IgD-negative memory B cell (primary cell): ENCODE measurements at regions not wholly inside any gene's neighbourhood (a gene's known extent, or its start where the extent isn't known, plus 50 kb on each side); places are given as distances from the start of the nearest gene placed in this dataset.

ENCODE experiments used
- H3K27ac Mint-ChIP-seq, 3 donors: one replicate each; pipeline ENCODE4 v1.8.0; 2020 to 2022; ENCODE audit warnings: mild to moderate bottlenecking in 3 of 3, mixed read lengths in 3 of 3, moderate library complexity in 1 of 3
- H3K27me3 Mint-ChIP-seq: one replicate; pipeline ENCODE4 v1.8.0; 2021; ENCODE audit warnings: mixed read lengths
- H3K36me3 Mint-ChIP-seq: one replicate; pipeline ENCODE4 v1.8.0; 2020; ENCODE audit warnings: mild to moderate bottlenecking, mixed read lengths
- H3K4me1 Mint-ChIP-seq, 3 donors: one replicate each; pipeline ENCODE4 v1.8.0; 2020 to 2022; ENCODE audit warnings: mixed read lengths in 3 of 3, mild to moderate bottlenecking in 1 of 3
- H3K4me3 Mint-ChIP-seq, 4 donors: one replicate each; pipeline ENCODE4 v1.8.0; 2020 to 2022; ENCODE audit warnings: mild to moderate bottlenecking in 4 of 4, mixed read lengths in 4 of 4, moderate library complexity in 3 of 4
- H3K9me3 Mint-ChIP-seq, 3 donors: one replicate each; pipeline ENCODE4 v1.8.0; 2020 to 2021; ENCODE audit warnings: mixed read lengths in 3 of 3, mild to moderate bottlenecking in 1 of 3

DNA sequence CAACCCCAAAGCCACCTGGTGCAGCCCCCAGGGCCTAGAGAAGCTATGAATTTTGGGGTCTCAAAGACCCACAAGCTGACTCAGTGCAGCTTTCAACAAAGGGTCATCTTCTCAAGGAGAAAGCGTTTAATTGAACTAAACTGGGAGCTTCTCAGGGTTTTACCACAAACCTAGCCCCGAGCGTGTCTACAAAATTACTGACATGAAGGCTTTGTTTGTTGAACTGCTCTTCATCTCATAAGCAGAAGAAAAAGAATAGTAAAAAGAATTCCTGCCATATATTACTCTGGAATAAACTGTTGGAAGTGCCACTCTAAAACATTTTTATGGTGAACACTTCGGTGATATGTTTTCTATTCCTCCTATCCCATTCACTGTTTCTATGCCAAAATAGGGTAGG lies 50.8 kb upstream of the INCENP start:
- Mint-ChIP-seq H3K9me3 (no peaks in the 10 kb centered on the region), H3K27me3 (peaks cover 3% of the 10 kb centered on the region), H3K4me3 (no peak overlapping the region), H3K27ac (no peak overlapping the region), H3K4me1 (no peaks in the 10 kb centered on the region), H3K36me3 (no peaks in the 10 kb centered on the region)

DNA sequence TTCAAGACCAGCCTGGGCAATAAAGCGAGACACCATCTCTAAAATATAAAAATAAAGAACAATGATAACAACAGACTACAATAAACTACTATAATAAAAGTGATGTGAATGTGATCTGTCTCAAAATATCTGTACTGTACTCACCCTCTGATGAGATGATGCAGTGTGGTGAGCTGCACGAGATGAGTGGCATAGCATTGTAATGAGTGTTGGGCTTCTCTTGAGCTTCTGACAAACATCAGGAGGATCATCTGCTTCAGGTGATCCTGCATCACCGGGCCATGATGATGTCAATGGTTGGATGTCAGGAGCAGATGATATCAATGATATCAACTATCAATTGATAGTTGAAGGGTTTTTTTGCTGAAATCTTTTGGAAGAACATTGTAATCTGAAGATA lies 52.4 kb upstream of the INCENP start:
- peaks cover 3% of the 10 kb centered on the region for H3K27me3 Mint-ChIP-seq
- H3K4me1 Mint-ChIP-seq: no peaks in the 10 kb centered on the region
- H3K36me3 Mint-ChIP-seq: no peaks in the 10 kb centered on the region
- no peak overlapping the region for H3K27ac Mint-ChIP-seq
- H3K4me3 Mint-ChIP-seq: no peak overlapping the region
- no peaks in the 10 kb centered on the region for H3K9me3 Mint-ChIP-seq

DNA sequence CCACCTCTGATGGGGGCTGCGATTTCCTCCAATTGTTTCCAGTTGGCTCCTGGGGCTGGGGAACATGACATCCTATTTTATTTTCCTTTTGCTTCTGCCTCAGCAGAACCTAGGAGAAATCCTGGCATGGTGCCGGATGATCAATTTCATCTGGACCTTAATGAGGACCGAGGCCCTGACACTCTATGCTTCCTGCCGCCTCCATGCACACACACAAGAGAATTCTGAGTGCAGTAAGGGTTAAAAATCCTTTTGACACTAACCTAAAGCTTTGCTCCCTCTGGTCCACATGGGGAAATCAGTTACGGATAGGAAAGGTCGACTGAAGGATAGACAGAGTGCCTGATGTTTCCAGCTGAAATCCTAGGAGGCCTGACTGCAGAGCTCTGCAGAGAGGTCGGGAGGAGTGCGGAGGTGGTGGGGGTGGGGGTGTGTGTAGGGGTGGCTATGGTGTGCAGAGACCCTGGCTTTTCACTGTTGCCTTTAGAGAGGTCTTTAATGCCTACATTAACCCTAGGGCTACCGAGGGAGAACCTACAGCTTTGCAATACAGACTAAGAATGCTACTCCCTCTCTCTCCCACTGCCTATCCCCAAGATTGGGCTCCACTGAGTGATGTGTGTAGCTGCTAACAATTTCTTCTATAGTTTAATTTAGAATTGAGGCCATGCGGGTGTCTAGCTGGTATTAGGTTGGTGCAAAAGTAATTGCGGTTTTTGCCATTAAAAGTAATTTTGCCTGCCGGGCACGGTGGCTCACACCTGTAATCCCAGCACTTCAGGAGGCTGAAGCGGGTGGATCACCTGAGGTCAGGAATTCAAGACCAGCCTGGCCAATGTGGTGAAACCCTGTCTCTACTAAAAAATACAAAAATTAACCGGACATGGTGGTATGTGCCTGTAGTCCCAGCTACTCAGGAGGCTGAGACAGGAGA lies 53.6 kb upstream of the INCENP start:
- Mint-ChIP-seq H3K27me3 (peaks cover 3% of the 10 kb centered on the region), H3K4me3 (no peak overlapping the region), H3K4me1 (no peaks in the 10 kb centered on the region), H3K27ac (peak overlapping the region in 1 of 3 donors; percentile 0), H3K9me3 (no peaks in the 10 kb centered on the region), H3K36me3 (no peaks in the 10 kb centered on the region)

GRCh38 chr11:62069374-62069773 lies 54.4 kb upstream of the INCENP start:
- Mint-ChIP-seq H3K27me3 (peaks cover 3% of the 10 kb centered on the region), H3K27ac (no peak overlapping the region), H3K9me3 (no peaks in the 10 kb centered on the region), H3K36me3 (no peaks in the 10 kb centered on the region), H3K4me1 (no peaks in the 10 kb centered on the region), H3K4me3 (no peak overlapping the region)

DNA sequence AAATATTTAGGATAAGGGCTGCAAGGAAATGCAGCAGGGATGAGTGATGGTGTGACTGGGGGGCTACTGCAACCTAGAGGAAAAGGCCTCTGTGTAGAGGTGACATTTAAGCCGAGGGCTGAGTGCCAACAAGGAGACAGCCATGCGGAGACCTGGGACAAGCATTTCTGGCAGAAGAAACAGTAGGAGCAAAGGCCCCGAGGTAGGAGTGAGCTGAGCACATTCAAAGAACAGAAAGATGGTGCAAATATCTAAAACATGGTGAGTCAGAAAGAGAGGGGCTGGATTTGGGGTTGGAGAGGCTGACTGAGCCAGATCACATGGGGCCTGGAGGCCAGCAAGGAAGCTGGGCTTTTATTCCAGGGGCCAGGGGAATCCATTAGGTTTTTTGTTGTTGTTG lies 55.1 kb upstream of the INCENP start:
- Mint-ChIP-seq H3K36me3 (no peaks in the 10 kb centered on the region), H3K9me3 (no peaks in the 10 kb centered on the region), H3K4me3 (no peak overlapping the region), H3K27ac (no peak overlapping the region), H3K4me1 (no peaks in the 10 kb centered on the region), H3K27me3 (peaks cover 3% of the 10 kb centered on the region)

DNA sequence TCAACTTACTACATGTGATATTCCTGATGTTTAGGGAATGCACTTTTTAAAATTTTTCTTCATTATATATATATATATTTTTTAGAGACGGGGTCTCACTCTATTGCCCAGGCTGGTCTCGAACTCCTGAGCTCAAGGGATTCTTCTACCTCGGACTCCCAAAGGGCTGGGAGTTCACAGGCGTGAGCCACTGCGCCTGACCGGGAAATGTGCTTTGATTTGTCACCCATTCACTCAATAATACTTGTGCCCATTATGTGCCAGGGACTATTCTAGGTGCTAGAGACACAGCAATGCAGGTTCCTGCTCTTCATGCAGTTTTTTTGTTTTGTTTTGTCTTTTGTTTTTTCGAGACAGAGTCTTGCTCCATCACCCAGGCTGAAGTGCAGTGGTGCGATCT lies 56.1 kb upstream of the INCENP start:
- Mint-ChIP-seq H3K4me3 (no peak overlapping the region), H3K27me3 (peaks cover 3% of the 10 kb centered on the region), H3K36me3 (no peaks in the 10 kb centered on the region), H3K4me1 (no peaks in the 10 kb centered on the region), H3K9me3 (no peaks in the 10 kb centered on the region), H3K27ac (no peak overlapping the region)

DNA sequence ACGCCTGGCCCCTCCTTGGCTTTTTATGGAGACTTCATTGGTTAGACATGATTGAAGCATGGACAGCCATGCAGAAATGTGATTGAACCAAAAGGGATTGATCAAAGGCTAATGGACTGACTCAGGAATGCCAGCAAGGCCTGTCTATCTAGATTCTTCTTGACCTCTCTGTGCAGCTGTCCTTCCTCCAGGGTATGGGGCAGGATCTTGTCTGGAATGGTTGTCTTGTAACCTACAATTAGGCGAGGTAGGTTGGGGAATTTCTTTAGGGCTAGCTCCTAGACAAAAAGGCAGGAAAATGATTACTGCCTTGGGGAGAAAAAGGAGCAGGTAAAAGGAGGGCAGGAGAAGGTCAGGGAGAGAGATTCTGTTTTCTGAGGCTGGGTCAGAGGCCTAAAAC lies 59.6 kb upstream of the INCENP start:
- Mint-ChIP-seq H3K9me3 (no peaks in the 10 kb centered on the region), H3K27me3 (no peaks in the 10 kb centered on the region), H3K36me3 (no peaks in the 10 kb centered on the region), H3K4me1 (no peaks in the 10 kb centered on the region), H3K4me3 (no peak overlapping the region), H3K27ac (no peak overlapping the region)

GRCh38 chr11:62062223-62062861 lies 61.5 kb upstream of the INCENP start:
- H3K4me3 Mint-ChIP-seq: no peak overlapping the region
- no peaks in the 10 kb centered on the region for H3K27me3 Mint-ChIP-seq
- H3K36me3 Mint-ChIP-seq: no peaks in the 10 kb centered on the region
- no peak overlapping the region for H3K27ac Mint-ChIP-seq
- no peaks in the 10 kb centered on the region for H3K9me3 Mint-ChIP-seq
- no peaks in the 10 kb centered on the region for H3K4me1 Mint-ChIP-seq

DNA sequence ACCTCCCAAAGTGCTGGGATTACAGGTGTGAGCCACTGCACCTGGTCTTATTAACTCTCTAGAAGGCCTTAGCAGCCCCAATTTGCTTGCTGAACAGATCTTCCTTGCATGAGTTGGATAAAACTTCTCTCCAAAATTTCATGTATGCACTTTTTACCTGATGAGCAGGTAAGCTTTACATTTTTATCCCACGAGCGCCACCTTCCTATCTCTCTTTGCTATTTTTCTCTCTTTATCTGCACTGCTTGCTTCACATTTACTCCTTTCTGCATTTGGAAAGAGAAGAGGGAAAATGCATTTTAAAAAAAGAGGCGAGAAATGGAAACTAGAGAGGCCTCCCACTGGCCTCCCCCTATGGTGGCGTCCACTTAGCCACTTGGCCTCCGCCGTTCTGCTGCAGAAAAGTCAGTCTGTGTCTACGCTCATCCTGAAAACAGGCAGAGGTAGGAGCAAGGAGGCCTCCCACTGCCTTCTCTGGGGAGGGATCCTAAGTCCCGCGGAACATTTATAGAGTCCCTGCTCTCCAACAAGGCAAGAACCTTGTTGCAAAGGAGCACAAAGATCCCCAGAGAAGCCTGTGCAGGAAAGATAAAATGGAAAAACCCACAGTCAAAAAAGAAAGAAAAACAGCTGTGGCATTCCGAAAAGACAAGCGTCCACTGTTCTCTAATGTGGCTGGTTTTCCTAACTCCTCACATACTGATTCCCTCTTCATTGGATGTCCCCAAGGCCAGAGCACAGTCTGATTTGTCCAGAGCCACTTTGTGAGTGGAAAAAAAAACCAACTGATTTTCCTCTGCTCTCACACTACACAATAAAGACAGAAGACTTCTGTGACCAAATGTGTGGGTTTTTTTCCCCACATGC lies 62.2 kb upstream of the INCENP start:
- Mint-ChIP-seq H3K4me3 (no peak overlapping the region), H3K27ac (no peak overlapping the region), H3K27me3 (no peaks in the 10 kb centered on the region), H3K4me1 (no peaks in the 10 kb centered on the region), H3K9me3 (no peaks in the 10 kb centered on the region), H3K36me3 (no peaks in the 10 kb centered on the region)

- H3K27ac Mint-ChIP-seq: no peak overlapping the region
- no peak overlapping the region for H3K4me3 Mint-ChIP-seq
- no peaks in the 10 kb centered on the region for H3K9me3 Mint-ChIP-seq
- no peaks in the 10 kb centered on the region for H3K27me3 Mint-ChIP-seq
- H3K36me3 Mint-ChIP-seq: peaks cover 3% of the 10 kb centered on the region
- peaks cover 0 to 2% (median 0%) of the 10 kb centered on the region in 3 donors for H3K4me1 Mint-ChIP-seq
These were observed 66.7 kb upstream of the INCENP start for GRCh38 chr11:62057069-62057468.

DNA sequence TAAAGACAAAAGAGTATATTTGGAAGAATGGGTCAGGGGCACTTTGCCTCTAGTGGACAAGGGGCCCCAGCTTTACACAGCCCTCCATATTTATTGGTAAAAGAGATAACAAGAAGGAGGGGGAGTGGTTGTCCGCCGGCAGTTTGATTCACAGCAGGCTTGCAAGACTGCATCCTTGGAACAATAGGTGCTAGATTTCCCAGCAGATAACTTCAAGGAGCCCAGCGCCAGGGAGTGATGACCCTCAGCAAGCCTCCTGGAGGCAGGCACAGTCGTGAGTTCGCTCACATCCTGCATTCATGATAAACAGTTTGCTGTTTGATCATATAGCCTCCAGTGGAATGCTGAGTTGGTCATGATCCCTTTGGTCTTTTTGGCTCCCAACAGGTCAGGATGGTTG lies 67.8 kb upstream of the INCENP start:
- Mint-ChIP-seq H3K9me3 (no peaks in the 10 kb centered on the region), H3K27ac (no peak overlapping the region), H3K27me3 (peaks cover 3% of the 10 kb centered on the region), H3K36me3 (peaks cover 3% of the 10 kb centered on the region), H3K4me1 (peaks cover 0 to 2% (median 0%) of the 10 kb centered on the region in 3 donors), H3K4me3 (no peak overlapping the region)

DNA sequence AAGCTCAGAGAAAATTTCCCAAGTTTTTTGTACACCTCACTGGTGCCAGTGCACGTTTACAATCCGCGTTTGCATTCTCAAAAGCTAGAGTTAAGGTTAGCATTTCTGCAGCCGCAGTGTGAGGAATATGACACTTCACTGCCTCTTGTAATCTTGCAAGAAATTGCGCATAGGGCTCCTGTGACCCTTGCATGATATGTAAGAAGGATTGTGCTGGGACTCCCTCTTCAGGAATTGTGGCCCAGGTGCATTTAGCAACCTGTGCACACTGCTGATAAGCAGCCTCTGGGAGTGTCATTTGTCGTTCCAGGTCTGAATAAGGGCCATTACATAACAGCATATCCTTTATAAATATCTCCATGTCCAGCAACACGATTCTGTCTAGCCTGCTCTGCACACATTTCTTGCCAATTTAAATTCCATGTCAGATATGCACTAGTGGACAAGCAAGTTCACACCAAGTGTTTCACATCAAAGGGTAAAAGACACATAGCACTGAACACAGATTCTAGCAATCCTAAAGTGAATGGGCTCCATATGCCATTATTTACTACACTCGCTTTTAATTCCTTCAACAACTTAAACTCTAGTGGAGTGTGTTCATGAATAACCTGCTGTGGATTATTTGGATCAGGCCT lies 69.2 kb upstream of the INCENP start:
- peaks cover 6% of the 10 kb centered on the region for H3K27me3 Mint-ChIP-seq
- H3K36me3 Mint-ChIP-seq: peaks cover 3% of the 10 kb centered on the region
- no peak overlapping the region for H3K4me3 Mint-ChIP-seq
- peaks cover 0 to 2% (median 0%) of the 10 kb centered on the region in 3 donors for H3K4me1 Mint-ChIP-seq
- no peak overlapping the region for H3K27ac Mint-ChIP-seq
- no peaks in the 10 kb centered on the region for H3K9me3 Mint-ChIP-seq

GRCh38 chr11:62054081-62054480 lies 69.7 kb upstream of the INCENP start:
- H3K4me3 Mint-ChIP-seq: no peak overlapping the region
- peaks cover 0 to 2% (median 0%) of the 10 kb centered on the region in 3 donors for H3K4me1 Mint-ChIP-seq
- H3K9me3 Mint-ChIP-seq: no peaks in the 10 kb centered on the region
- no peak overlapping the region for H3K27ac Mint-ChIP-seq
- H3K27me3 Mint-ChIP-seq: peaks cover 8% of the 10 kb centered on the region
- peaks cover 3% of the 10 kb centered on the region for H3K36me3 Mint-ChIP-seq

DNA sequence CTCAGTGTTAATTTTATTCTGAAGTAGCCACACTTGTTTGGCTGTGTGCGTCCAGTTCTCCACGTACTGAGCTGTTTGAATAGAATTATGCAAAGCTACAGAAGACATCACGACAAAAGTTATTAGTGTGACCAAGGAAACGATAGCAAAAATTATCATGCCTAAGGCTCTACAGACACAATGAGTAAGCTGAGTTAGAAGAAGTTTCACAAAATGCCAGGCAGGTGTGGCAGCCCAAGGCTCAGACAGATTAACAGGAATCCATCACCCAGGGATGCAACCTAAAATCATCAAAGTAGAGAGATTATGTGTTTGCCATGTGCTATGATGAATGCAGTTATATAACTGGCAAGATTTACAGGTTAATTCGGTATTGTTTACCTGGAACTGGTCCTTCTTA lies 73.1 kb upstream of the INCENP start:
- H3K4me3 Mint-ChIP-seq: no peak overlapping the region
- peak overlapping the region in 1 of 3 donors; percentile 51 for H3K27ac Mint-ChIP-seq
- H3K36me3 Mint-ChIP-seq: peaks cover 7% of the 10 kb centered on the region
- no peaks in the 10 kb centered on the region for H3K9me3 Mint-ChIP-seq
- peaks cover 20% of the 10 kb centered on the region for H3K27me3 Mint-ChIP-seq
- H3K4me1 Mint-ChIP-seq: peaks cover 0 to 2% (median 0%) of the 10 kb centered on the region in 3 donors

- Mint-ChIP-seq H3K4me1 (peaks cover 4 to 8% (median 4%) of the 10 kb centered on the region in 3 donors), H3K36me3 (peaks cover 4% of the 10 kb centered on the region), H3K9me3 (no peaks in the 10 kb centered on the region), H3K27ac (no peak overlapping the region), H3K27me3 (peaks cover 24% of the 10 kb centered on the region), H3K4me3 (no peak overlapping the region)
These were observed 75.7 kb upstream of the INCENP start for GRCh38 chr11:62048100-62048499.
